Muscle layer of duodenum (tissue), 2 donors: ENCODE measurements at regions not wholly inside any gene's neighbourhood (a gene's known extent, or its start where the extent isn't known, plus 50 kb on each side); places are given as distances from the start of the nearest gene placed in this dataset.
"Not testable (repeated sequence)": the region's sequence is repeated elsewhere in the genome, so short reads cannot be mapped to it uniquely, and the experiment has no call there.

Source experiments
- H3K27ac ChIP-seq: one replicate; pipeline ENCODE4 v1.7.0; 2013; ENCODE audit warnings: mild to moderate bottlenecking, low read length
- H3K27me3 ChIP-seq: one replicate; pipeline ENCODE4 v1.7.0; 2013; ENCODE audit warnings: low read depth, mild to moderate bottlenecking, control low read depth, low read length
- H3K36me3 ChIP-seq, 2 donors: one replicate each; pipeline ENCODE4 v1.7.0; 2013; ENCODE audit warnings: low read length in 2 of 2, control low read depth in 1 of 2, mild to moderate bottlenecking in 1 of 2; ENCODE audit not compliant: insufficient read depth in 2 of 2, control insufficient read depth in 1 of 2
- H3K4me1 ChIP-seq, 2 donors: one replicate each; pipeline ENCODE4 v1.7.0; 2013; ENCODE audit warnings: low read length in 2 of 2, mild to moderate bottlenecking in 2 of 2, control low read depth in 1 of 2, moderate library complexity in 1 of 2; ENCODE audit not compliant: insufficient read depth in 2 of 2, control insufficient read depth in 1 of 2
- H3K4me3 ChIP-seq, 2 donors: one replicate each; pipeline ENCODE4 v1.7.0; 2013; ENCODE audit warnings: low read length in 2 of 2, low read depth in 1 of 2, mild to moderate bottlenecking in 1 of 2
- H3K9me3 ChIP-seq, 2 donors: one replicate each; pipeline ENCODE4 v1.7.0; 2013; ENCODE audit warnings: low read length in 2 of 2, control low read depth in 1 of 2, mild to moderate bottlenecking in 1 of 2; ENCODE audit not compliant: control insufficient read depth in 1 of 2
- donor health status: healthy.

- Histone ChIP-seq H3K27ac (no peak overlapping the region), H3K4me3 (no peak overlapping the region), H3K36me3 (no peaks in the 10 kb centered on the region), H3K27me3 (no peaks in the 10 kb centered on the region), H3K4me1 (peaks cover 0 to 8% of the 10 kb centered on the region in 2 donors), H3K9me3 (no peaks in the 10 kb centered on the region)
Observed at GRCh38 chr7:92913849-92914248, 77.5 kb upstream of the CDK6 start.

- H3K27ac ChIP-seq = no peak overlapping the region
- no peaks in the 10 kb centered on the region for H3K36me3 ChIP-seq
- H3K4me3 ChIP-seq = no peak overlapping the region
- no peaks in the 10 kb centered on the region for H3K9me3 ChIP-seq
- H3K4me1 ChIP-seq = no peaks in the 10 kb centered on the region
- H3K27me3 ChIP-seq = no peaks in the 10 kb centered on the region
Observed at GRCh38 chr7:92910976-92911375, 74.6 kb upstream of the CDK6 start.

- Histone ChIP-seq H3K36me3 (no peaks in the 10 kb centered on the region), H3K27me3 (no peaks in the 10 kb centered on the region), H3K27ac (no peak overlapping the region), H3K4me1 (no peaks in the 10 kb centered on the region), H3K9me3 (no peaks in the 10 kb centered on the region), H3K4me3 (no peak overlapping the region)
Observed at GRCh38 chr7:92909686-92910475, 73.5 kb upstream of the CDK6 start.

- H3K4me1 ChIP-seq = no peaks in the 10 kb centered on the region
- no peaks in the 10 kb centered on the region for H3K36me3 ChIP-seq
- no peaks in the 10 kb centered on the region for H3K27me3 ChIP-seq
- H3K4me3 ChIP-seq = no peak overlapping the region
- no peaks in the 10 kb centered on the region for H3K9me3 ChIP-seq
- no peak overlapping the region for H3K27ac ChIP-seq
Observed at GRCh38 chr7:92904244-92905131, 68.1 kb upstream of the CDK6 start.

DNA sequence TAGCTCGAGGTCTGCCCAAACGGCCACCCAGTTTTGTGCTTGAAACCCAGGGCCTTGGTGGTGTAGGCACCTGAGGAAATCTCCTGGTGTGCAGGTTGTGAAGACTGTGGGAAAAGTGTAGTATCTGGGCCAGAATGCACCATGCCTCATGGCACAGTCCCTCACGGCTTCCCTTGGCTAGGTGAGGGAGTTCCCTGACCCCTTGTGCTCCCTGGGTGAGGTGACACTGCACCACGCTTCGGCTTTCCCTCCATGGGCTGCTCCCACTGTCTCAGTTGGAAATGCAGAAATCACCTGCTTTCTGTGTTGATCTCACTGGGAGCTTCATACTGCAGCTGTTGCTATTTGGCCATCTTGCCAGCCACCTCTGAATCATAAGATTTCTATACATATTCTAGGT is 62.4 kb upstream of the CDK6 start:
- H3K27ac ChIP-seq = no peak overlapping the region
- H3K36me3 ChIP-seq = no peaks in the 10 kb centered on the region
- no peaks in the 10 kb centered on the region for H3K27me3 ChIP-seq
- H3K4me3 ChIP-seq = no peak overlapping the region
- no peaks in the 10 kb centered on the region for H3K4me1 ChIP-seq
- peaks cover 0 to 9% of the 10 kb centered on the region in 2 donors for H3K9me3 ChIP-seq

- not testable (repeated sequence) for H3K27ac ChIP-seq, H3K9me3 ChIP-seq, H3K36me3 ChIP-seq, H3K4me1 ChIP-seq, H3K4me3 ChIP-seq, H3K27me3 ChIP-seq
Observed at GRCh38 chr7:92894857-92895256, 58.5 kb upstream of the CDK6 start.

DNA sequence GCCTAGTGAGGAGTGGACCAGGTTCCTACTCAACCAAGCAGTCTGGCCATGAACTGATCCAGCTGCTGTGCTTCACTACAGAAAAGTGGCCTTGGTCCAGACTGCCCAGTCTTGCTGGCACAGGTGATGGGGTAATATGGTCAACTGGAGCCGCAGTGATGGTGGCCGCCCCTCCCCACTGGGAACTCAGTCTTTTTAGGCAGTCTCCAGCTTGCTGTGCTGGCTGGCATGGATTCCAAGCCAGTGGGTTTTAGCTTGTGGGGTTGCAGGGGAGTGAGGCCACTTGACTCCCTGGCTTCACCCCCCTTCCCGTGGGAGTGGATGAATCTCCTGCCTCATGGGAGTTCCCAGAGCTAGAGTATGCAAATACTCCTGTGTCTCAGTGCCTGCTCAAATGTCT is 52.7 kb upstream of the CDK6 start:
- H3K4me1 ChIP-seq = no peaks in the 10 kb centered on the region
- no peaks in the 10 kb centered on the region for H3K27me3 ChIP-seq
- no peaks in the 10 kb centered on the region for H3K36me3 ChIP-seq
- H3K9me3 ChIP-seq = peaks cover 0 to 4% of the 10 kb centered on the region in 2 donors
- H3K27ac ChIP-seq = no peak overlapping the region
- H3K4me3 ChIP-seq = no peak overlapping the region
